ENCODE measurements at regions not wholly inside any gene's neighbourhood (a gene's known extent, or its start where the extent isn't known, plus 50 kb on each side); places are given as distances from the start of the nearest gene placed in this dataset.

- TF ChIP-seq EZH2phosphoT487 (IDR thresholded peaks at IDR 0.05; ENCODE audit: borderline replicate concordance) = no peak
- no peak for TF ChIP-seq REST (IDR thresholded peaks at IDR 0.05; ENCODE audit: low read depth)
- TF ChIP-seq CTCF (IDR thresholded peaks at IDR 0.05 in 2 of 3, conservative IDR thresholded peaks at IDR 0.05 in 1 of 3; ENCODE audit: borderline replicate concordance in 1 of 3, insufficient read depth in 1 of 3, low read depth in 2 of 3, low read length in 2 of 3) = no peak
- no peak for TF ChIP-seq POLR2A (IDR thresholded peaks at IDR 0.05; ENCODE audit: borderline replicate concordance, extremely low read depth, insufficient read depth, insufficient read length)
- no peak for TF ChIP-seq FOSL1 (IDR thresholded peaks at IDR 0.05; ENCODE audit: low read depth)
- no peak for TF ChIP-seq EZH2 (IDR thresholded peaks at IDR 0.05)
- no peak for TF ChIP-seq ZFX (IDR thresholded peaks at IDR 0.05)
- no peak for TF ChIP-seq TCF7L2 (IDR thresholded peaks at IDR 0.05; ENCODE audit: borderline replicate concordance, extremely low read depth, insufficient read depth, insufficient read length)
These were observed 85.9 kb upstream of the MDM1 start for GRCh38 chr12:68418137-68418460.
